HG03108 (cell line): ENCODE measurements at regions not wholly inside any gene's neighbourhood (a gene's known extent, or its start where the extent isn't known, plus 50 kb on each side); places are given as distances from the start of the nearest gene placed in this dataset.
"Not testable (repeated sequence)": the region's sequence is repeated elsewhere in the genome, so short reads cannot be mapped to it uniquely, and the experiment has no call there.

Experiments used
- ATAC-seq: cut with Tn5 transposase; IDR thresholded peaks from one replicate; pipeline ENCODE4 v1.9.1; 2021; ENCODE audit warnings: moderate library complexity; ENCODE audit not compliant: unreplicated experiment

DNA sequence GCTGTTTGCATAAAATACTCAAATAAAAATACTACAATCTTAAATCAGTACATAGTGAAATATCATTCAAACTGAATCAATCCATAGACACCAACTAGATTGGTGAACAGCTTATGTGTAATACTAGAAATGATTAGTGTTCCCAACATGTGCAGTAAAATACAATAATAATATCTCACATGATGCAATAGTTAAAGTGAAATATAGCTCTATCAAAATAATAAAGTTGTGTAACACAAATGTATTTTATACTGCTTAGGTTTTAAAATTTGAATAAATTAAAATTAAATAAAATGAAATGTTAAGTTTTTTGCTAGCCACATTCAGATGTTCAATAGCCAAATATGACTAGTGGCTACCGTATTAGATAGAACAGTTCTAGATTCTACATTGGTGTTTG lies 714.1 kb downstream of the ZNF385D start:
- ATAC-seq, result no peak

DNA sequence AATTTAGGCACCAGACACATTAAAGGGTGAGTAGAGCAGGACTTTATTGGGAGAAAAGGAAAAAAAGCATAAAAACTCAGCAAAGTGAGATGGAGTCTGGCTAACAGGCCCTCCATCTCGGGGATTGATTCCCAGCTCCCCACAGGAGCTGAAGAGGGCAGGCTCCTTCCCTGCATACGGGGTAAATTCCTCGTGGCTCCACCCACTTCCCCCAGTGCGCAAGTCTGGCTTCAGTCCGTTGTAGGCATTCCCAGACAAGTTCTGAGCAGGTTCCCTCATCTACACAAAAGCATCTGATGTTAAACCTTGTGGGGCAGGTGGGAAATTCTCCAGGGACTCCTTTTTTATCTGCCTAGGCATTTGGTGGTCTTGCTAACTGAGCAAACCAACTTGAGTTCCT lies 722.6 kb downstream of the ZNF385D start:
- ATAC-seq, result no peak

GRCh38 chr3:21024563-21024962 lies 726.4 kb downstream of the ZNF385D start:
- no peak for ATAC-seq

DNA sequence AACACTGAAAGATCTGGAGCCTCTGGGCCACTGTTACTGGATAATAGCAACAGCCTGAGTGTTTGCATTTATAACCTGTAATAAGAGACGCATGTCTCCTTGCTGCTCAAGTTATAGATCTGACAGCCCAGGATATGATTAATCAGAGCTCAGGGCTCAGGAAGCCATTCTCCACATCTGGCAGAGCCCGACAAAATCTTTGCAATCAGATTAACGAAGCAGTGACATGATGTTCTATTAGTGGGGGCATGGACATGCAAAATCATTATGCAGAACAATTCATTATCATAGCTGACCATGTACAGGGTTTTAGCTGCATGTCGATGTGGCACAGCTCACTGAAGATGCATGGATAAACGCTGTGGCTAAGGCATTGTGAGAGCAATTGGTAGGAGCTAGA lies 730.3 kb downstream of the ZNF385D start:
- ATAC-seq, result no peak

GRCh38 chr3:21020043-21020442 lies 731.0 kb downstream of the ZNF385D start:
- ATAC-seq, result no peak

GRCh38 chr3:21017115-21017852 lies 733.7 kb downstream of the ZNF385D start:
- no peak for ATAC-seq

DNA sequence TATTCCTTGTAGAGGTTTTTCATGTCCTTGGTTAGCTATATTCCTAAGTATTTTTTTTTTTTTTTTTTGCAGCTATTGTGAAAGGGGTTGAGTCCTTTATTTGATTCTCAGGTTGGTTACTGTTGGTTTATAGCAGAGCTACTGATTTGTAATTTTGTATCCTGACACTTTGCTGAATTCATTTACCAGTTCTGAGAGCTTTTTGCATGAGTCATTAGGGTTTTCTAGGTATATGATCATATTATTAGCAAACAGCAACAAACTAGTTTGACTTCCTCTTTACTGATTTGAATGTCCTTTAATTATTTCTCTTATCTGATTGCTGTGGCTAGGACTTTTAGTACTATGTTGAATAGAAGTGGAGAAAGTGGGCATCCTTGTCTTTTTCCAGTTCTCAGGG lies 737.4 kb downstream of the ZNF385D start:
- ATAC-seq, result no peak

DNA sequence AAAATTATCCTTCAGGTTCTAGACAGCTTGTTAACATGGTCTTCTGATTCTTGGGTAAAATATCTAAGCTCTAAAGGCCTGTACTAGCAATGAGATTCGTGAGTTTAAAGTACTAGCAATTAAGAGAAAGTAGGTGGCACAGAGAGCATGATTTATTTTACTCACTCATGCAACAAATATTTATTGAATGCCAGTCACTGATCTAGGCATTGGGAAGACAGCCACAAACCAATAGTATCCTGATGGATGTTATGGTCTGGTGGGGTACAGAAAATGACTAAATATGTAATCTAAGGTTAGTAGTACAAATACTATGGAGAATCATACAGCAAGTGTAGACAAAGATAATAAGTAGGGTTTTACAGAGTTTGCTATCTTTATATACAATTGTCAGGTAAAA lies 751.3 kb downstream of the ZNF385D start:
- ATAC-seq, result no peak

DNA sequence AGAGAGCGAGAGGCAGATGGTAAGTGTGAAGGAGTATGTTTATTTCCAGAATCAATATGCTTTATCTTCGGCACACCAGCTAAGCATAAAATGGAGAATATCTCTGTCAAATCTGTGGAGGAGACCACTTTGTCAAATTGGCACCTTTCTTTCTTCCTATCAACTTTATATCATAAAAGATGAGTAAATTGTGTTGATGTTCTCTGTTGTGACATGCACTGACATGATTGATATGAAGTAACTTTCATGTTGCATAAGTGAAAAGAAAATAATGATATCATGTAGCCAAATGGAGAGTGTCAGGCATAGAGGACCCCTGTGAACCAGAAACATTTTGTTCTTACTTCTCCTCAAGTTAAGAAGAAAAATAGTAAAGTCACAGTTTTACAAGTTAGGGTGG lies 753.8 kb downstream of the ZNF385D start:
- no peak for ATAC-seq

DNA sequence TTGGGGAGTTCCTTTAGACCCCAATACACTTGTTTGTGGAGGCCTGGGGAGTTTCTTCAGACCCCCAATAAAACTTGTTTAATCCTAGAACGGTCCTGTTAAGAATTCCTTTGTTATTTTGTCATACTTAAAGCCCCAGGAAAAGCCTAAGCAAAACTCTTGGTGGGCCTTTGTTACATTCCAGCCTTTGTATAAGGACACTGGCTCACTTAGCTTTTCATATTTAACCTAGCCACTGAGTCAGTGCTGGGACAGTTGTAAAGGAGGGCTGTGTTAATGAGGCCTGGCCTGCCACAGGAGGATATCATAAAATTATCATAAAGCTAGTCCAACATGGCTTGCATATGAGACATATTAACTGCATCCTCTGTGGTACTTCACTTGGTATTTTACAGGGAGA lies 760.1 kb downstream of the ZNF385D start:
- ATAC-seq, result no peak

GRCh38 chr3:20989653-20990052 lies 761.4 kb downstream of the ZNF385D start:
- ATAC-seq, result not testable (repeated sequence)

DNA sequence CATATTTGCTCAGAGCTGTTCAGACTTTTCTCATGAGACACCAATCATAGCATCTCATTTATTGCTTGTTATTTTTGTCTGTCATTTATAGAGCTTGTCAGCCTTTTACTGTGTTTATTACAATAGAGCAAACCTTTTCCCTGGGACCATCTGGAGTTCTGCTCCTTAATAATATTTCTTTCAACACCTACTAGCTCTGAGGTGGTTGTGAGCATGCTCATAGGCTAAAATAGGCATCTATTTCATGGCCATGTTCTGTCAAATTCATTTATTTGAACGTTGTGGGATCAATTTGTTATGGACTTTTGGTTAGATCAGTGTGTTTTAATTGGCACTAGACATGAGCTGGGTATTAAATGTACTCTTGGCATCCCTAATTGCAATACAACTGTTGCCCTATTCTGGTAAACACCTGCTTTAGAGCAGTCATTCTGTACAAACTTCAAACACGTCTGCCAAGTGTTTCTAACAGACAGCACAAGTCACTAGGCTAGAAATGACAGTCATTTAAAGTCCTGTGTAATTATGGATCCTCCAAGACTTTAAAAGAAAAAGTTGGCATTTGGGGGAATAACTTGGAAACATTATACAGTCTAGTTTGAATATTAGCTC lies 766.3 kb downstream of the ZNF385D start:
- ATAC-seq, result no peak

DNA sequence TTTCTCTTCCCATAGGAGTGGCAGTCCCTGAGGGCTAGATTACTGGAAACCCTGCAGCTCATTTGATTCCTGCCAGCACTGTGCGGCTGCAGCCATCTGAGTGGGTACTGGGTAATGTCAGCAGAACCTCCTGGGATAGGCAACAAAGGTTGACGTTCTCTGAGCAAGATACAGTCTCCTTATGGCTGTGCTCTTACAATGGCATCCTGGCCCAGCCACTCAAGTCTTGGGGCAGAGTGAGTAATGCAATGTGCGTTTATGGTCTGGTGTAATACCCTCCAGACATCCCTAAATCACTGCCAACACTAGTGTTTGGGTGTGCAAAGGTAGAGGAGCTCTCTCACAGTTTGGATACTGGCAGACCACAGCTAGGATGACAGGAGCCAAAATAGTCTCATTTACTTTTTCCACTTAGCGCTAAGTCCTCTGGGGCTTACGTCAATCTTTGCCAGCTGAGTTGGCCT lies 775.8 kb downstream of the ZNF385D start:
- no peak for ATAC-seq

GRCh38 chr3:20974396-20974795 lies 776.6 kb downstream of the ZNF385D start:
- no peak for ATAC-seq

DNA sequence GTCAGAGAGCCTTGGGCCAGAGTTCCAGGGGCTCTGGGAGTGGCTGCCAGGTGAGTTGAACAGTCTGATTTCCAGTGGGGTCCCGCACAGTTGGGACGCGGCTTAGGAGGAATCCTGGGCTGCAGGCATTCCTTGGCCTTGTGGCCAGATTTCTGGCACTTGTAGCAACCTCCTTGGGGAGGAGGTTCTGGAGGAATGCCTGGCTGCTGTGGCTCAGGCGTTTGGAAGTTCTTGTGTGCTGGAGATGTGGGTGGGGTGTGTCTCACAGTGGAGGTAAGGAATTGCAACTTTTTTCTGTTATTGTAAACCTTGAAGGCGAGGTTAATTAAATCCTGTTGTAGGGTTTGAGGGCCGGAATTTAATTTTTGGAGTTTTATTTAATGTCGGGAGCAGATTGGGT lies 780.2 kb downstream of the ZNF385D start:
- not testable (repeated sequence) for ATAC-seq

- ATAC-seq, result not testable (repeated sequence)
Observed at GRCh38 chr3:20967485-20967884, 781.5 kb upstream of the SGO1 start.

GRCh38 chr3:20958161-20958560 lies 772.2 kb upstream of the SGO1 start:
- ATAC-seq, result no peak

DNA sequence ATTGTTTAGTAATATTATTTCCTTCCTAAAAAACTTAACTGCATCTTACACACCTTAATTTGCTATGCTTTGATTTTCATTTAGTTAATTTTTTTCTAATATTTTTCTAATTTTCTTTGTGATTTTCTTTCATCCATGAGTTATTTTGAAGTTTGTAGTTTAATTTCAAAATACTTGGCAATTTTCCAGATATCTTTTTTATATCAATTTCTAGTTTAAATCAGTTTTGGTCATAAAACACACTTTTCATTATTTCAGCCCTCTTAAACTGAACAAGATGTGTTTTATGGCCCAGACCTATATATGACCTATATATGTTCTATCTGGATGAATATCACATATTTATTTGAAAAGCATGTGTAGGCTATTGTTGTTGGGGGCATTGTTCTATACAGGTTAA lies 759.9 kb upstream of the SGO1 start:
- no peak for ATAC-seq

DNA sequence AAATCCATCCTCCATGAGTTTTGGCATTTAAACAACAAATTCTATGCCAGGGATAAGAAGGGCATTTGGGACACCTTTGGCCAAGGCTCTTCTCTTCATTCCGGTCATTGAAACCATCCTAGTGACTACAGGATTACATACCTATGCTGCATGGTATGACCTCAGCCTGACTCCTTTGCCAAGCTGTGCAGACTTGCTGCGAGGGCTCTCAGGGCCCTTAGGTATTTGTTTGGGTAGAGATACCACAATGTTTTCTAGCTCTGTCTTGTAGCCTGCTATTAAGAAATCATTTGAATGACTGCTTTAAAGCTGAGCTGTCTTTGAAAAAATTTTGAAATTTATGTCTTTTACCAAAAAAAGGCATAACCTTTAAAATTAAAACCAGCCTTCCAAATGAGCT lies 749.8 kb upstream of the SGO1 start:
- ATAC-seq, result no peak

DNA sequence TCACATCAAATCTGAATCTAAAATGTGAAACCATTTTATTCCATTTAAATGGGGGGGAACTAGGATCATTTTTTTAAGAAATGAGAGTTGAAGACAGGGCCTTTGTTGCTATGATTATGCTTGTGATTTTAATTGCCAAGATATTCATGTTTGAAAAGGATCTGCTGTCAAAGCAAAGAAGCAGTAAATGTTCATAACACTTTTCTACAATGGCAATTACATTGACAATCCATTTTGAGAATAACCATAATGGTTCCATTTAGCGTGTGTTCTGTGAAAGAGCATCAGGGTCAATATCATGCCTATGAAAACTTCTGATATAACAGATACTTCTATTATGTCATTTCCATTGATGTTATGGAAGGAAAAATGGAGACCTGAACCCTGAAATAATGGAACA lies 745.8 kb upstream of the SGO1 start:
- ATAC-seq, result no peak

DNA sequence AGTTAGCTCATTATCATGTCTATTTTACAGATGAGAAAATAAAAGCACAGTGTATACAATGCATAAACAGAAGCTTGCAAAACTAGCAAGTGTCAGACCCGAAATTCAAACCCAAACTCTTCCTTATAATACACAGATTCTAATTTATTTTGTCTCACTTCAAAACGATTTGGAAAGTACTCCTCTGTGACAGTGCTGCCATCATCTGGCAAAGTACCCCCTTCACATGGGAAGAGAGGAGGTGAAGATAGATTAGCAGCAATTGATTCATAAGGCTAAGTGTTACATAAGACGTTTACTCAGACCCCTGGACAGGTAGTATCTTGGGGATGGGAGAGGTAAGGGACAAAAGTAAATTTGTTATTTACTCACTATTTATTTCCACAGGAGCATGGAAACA lies 744.0 kb upstream of the SGO1 start:
- no peak for ATAC-seq

GRCh38 chr3:20924646-20925385 lies 738.8 kb upstream of the SGO1 start:
- ATAC-seq, result no peak
